GM18951 (cell line): ENCODE measurements at regions not wholly inside any gene's neighbourhood (a gene's known extent, or its start where the extent isn't known, plus 50 kb on each side); places are given as distances from the start of the nearest gene placed in this dataset.
"Not testable (repeated sequence)": the region's sequence is repeated elsewhere in the genome, so short reads cannot be mapped to it uniquely, and the experiment has no call there.

Experiments
- POLR2A ChIP-seq: IDR thresholded peaks from 4 replicates; pipeline ENCODE4 v1.6.1; 2011; ENCODE audit warnings: mild to moderate bottlenecking; ENCODE audit not compliant: insufficient read length, insufficient read depth; ENCODE audit errors: extremely low read depth
- in situ Hi-C: fragments of 300-500 bp; cut with MboI; formaldehyde crosslinking; loops from one replicate; pipeline ENCODE4 v1.12.0; 2022; ENCODE audit warnings: low sequenced_read_pairs, mixed read lengths, inconsistent platforms; ENCODE audit not compliant: unreplicated experiment

GRCh38 chr10:21343087-21343486 is 182.4 kb downstream of the SKIDA1 start:
- in situ Hi-C loops = no loop called here
- no peak for TF ChIP-seq POLR2A

DNA sequence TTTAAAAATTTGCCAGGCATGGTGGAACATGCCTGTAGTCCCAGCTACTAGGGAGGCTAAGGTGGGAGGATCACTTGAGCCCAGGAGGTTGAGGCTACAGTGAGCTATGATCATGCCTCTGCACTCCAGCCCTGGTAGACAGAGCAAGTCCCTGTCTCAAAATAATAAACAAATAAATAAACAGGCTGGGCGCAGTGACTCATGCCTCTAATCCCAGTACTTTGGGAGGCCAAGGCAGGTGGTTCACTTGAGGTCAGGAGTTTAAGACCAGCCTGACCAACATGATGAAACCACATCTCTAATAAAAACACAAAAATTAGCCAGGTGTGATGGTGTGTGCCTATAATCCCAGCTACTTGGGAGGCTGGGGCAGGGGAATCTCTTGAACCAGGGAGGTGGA is 183.0 kb downstream of the SKIDA1 start:
- in situ Hi-C loops = not testable (repeated sequence)

DNA sequence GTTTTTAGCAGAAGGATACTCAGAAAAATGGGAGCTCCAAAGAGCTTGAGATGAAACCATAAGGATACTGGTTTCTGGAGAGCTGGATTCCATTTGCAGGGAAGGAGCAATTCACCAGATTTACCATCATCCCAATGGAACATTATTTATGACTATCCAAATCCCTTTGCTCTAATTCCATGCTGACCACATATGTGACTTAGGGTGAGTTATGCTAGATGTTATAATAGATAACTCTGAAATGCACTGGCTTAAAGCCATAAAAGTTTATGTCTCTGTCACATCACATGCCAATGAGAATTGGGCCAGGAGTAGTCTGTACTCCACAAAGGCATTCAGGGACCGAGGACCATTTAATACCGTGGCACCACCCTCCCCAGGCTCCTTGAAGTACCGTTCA is 185.2 kb downstream of the SKIDA1 start:
- no peak for TF ChIP-seq POLR2A
- in situ Hi-C loops = no loop called here

GRCh38 chr10:21337171-21337792 is 188.2 kb downstream of the SKIDA1 start:
- no peak for TF ChIP-seq POLR2A
- in situ Hi-C loops = no loop called here

DNA sequence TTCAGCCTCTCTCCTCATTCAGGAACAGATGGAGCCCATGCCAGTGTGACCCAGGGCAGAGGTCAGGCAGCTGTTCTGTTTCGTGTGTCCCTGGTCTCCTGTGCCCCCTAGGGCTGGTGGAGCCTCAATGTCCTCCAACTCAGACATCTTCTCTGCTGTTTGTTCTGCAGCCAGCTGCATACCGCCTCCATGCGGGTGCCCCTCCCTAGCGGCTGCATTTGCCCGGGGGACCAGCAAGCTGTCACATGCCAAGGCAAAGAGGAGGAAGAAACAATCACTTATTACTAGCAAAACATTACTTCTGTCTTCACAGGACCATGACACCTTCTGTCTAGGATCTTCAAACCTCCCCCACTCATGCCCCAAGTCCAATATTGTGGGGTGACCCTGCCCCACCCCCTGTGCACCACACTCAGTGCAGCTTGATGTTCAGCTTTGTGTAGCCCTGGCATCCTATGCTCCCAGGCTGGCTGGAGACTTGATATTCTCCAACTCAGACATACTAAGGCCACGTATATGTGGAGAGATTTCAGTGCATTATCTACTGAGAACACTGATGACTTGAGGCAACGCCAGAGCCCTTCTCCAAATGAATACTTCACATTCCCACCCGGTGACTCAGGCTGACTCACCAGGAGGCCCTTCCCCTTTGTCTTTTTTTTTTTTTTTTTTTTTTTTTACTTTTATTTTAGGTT is 188.9 kb downstream of the SKIDA1 start:
- in situ Hi-C loops = no loop called here
- no peak for TF ChIP-seq POLR2A

DNA sequence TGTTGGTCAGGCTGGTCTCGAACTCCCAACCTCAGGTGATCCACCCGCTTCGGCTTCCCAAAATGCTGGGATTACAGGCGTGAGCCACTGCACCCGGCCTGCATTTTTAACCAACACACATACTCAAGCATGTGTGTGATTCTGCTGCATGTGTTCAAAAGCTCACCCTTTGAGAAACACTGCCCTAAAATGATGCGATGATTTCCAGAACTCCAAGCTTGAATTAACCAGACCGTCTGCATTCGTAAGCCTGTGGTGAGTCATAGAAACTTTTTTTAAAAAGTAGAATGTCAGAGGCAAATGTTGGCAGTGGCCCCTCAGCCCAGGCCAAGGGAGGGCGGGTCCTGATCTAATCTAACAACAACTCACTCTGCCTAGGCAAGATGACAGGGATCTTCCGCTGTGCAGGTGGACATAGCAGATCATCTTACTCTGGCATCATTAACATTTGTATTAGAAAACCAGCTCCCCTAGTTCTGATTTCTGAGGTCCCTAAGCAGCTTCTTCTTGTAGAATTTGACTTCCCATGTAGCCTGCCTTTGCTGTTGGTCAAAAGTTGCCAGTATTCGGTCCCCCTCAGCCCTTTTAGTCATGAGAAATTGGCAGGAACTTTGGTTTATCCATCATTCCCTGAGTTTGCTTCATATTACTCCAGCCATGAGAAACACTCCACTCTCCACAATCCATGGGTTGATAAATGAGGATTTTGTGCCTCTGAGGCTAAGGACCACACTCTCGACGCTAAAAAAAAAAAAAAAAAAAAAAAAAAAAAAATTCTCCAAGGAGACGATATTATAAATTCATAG is 190.4 kb downstream of the SKIDA1 start:
- in situ Hi-C loops = no loop called here
- TF ChIP-seq POLR2A = no peak

- TF ChIP-seq POLR2A = no peak
- in situ Hi-C loops = no loop called here
Measured at GRCh38 chr10:21330628-21331020, 194.9 kb downstream of the SKIDA1 start.

DNA sequence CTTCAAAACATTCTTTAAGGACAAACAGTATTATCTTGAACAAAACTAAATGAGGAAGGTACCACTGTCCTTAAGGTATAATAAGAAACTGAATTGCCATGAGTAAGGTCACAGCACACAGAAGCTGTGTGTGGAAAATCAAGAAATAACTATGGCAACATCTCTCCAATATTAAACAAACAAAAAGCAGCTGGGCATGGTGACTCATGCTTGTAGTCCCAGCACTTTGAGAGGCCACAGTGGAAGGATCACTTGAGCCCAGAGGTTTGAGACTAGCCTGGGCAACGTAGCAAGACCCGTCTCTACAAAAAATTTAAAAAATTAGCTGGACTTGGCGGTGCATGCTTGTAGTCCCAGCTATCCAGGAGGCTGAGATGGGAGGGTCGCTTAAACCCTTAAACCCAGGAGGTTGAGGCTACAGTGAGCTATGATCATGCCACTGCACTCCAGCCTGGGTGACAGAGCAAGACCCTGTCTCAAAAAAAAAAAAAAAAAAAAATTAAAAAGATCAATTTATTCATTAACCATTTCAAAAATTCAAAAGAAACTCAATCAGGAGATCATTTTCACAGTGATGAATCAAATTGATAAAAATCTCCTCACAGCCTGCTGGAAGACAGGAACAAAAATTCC is 195.4 kb downstream of the SKIDA1 start:
- in situ Hi-C loops = no loop called here
- no peak for TF ChIP-seq POLR2A

DNA sequence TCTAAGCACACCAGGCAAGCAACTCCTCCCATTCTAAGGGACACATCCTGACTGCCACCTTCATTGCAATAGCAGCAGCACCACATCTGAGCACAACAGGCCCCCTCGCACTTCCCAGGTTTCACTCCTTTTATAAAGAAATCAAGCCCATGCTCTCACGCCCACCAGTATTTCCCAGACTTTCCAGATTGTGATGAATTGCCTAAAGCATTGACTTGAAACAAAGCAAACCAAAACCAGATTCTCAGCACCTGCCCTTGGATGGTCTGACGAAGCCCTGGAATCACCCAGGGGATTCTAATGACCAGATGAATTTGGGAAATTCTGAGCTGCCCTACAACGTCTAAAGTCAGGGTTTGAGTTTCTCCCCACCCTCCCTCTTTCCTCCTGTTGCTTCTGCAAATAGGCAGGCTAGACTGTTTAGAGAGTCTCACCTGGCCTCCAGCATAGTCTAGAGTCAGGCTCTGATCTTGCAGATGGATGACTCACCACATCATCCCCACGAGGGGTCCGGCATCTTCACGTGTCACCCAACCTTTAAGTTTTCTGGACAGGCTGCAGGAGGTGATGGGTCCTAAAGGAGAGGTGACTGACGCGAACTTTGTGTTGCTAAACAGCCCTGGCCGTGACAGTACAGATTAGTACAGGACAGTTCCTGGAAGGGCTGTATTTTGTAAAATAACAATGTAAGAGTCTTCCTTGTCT is 198.0 kb downstream of the SKIDA1 start:
- no peak for TF ChIP-seq POLR2A

DNA sequence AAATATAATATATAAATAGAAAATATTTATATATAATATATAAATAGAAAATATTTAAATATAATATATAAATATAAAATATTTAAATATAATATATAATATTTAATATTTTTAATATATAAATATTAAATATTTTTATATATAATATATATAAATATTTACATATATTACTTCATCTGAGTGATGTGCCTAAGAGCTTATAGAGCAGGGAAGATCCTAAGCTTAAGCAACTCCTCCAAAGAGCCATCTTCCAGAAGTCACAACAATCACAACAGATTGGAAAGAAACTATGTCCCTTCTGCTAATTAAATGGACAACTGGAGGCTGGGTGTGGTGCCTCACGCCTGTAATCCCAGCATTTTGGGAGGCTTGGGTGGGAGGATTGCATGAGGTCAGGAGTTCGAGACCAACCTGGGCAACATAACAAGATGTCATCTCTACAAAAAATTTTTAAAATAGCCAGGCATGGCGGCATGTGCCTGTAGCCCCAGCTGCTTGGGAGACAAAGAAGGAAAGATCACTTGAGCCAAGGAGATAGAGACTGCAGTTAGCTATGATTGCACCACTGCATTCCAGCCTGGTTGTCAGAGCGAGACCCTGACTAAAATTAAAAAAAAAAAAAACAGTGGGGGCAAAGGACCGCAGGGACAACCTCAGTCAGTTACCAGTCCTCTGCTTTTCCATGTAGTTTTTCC is 198.7 kb downstream of the SKIDA1 start:
- no peak for TF ChIP-seq POLR2A
- in situ Hi-C loops = no loop called here

More for the DNA sequence above, 198.0 kb downstream of the SKIDA1 start:
- in situ Hi-C loops = no loop called here

DNA sequence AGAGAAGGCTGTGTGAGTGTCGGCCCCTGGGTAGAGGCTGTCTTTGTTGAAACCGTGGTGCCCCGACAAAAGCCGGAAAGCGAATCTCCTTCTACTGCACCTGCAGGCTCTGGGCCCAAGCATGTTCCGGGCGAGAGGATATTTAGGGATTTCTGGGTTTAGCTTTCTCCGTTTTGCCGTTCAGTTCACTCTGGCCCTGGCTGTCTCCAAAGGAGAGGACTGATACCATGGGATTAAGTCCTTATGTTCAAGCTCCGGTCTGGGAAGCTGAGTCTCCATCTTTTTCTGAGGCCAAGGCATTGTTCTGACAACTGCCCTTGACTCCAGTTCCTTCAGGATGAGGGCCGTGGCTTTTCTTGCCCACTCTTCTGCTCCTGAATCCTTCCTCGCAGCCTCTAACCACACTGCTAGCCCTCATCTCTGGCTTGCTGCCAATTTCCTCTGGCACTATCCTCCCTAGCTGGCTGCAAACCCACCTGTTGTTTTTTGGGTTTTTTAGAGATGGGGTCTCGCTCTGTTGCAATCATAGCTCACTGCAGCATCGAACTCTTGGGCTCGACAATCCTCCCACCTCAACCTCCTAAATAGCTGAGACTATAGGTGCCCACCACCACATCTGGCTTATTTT is 206.8 kb downstream of the SKIDA1 start:
- TF ChIP-seq POLR2A = no peak
- in situ Hi-C loops = no loop called here

DNA sequence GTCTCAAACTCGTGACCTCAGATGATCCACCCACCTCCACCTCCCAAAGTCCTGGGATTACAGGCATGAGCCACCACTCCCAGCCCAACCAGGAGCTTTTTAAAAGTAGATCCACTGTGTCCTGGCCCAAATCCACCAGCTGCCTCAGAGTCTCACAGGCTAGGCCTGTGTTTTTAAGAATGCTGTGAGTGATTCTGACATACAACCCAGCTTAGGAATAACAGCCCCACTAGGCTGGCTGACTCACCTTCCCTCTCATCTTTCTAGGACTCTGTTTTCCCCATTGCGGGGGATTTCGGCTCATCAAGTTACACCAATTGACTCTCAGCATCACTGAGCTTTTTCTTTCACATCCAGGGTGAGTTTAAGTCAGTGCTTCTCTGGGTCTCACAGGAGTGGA is 207.6 kb downstream of the SKIDA1 start:
- in situ Hi-C loops = no loop called here

GRCh38 chr10:21315645-21316220 is 209.7 kb downstream of the SKIDA1 start:
- TF ChIP-seq POLR2A = no peak
- in situ Hi-C loops = no loop called here

More for the DNA sequence above, 207.6 kb downstream of the SKIDA1 start:
- no peak for TF ChIP-seq POLR2A
